K562 (cell line): ENCODE measurements at regions not wholly inside any gene's neighbourhood (a gene's known extent, or its start where the extent isn't known, plus 50 kb on each side); places are given as distances from the start of the nearest gene placed in this dataset.
"Not testable (repeated sequence)": the region's sequence is repeated elsewhere in the genome, so short reads cannot be mapped to it uniquely, and the experiment has no call there.

Experiments
- CHD1 ChIP-seq: fragments of 200-600 bp; sonication (generic); IDR thresholded peaks from one replicate; pipeline ENCODE4 v1.6.1; 2012; ENCODE audit warnings: mild to moderate bottlenecking, moderate library complexity, low read length, inconsistent platforms
- CREM ChIP-seq: IDR thresholded peaks from 2 replicates; pipeline ENCODE4 v1.6.1; 2014; ENCODE audit warnings: antibody characterized with exemption, low read depth
- MAZ ChIP-seq, 2 experiments: fragments of 450-650 bp in 1 of 2; sonication (generic) in 1 of 2; formaldehyde crosslinking; IDR thresholded peaks in 1 of 2; conservative IDR thresholded peaks in 1 of 2; 2 replicates each; pipeline versions ENCODE4 v1.4.0 to v1.5.0; 2020; ENCODE audit warnings: mild to moderate bottlenecking in 1 of 2, missing genetic modification reagents in 1 of 2
- MEF2D ChIP-seq: conservative IDR thresholded peaks from 2 replicates; pipeline ENCODE4 v1.6.1; 2016; ENCODE audit warnings: low read depth, missing genetic modification characterization, missing compliant biosample characterization
- NR3C1 ChIP-seq: sonication (generic); formaldehyde crosslinking; IDR thresholded peaks from 2 replicates; pipeline ENCODE4 v1.8.1; 2022; ENCODE audit warnings: missing genetic modification reagents
- NRF1 ChIP-seq, 2 experiments: fragments of 450-650 bp; IDR thresholded peaks in 1 of 2; conservative IDR thresholded peaks in 1 of 2; 2 replicates each; pipeline ENCODE4 v1.6.1; 2014; ENCODE audit warnings: mild to moderate bottlenecking in 2 of 2
- PCBP1 ChIP-seq: fragments of 200-400 bp; formaldehyde crosslinking; IDR thresholded peaks from 2 replicates; pipeline ENCODE4 v1.6.1; 2018; ENCODE audit warnings: mild to moderate bottlenecking, low read depth, low read length; ENCODE audit not compliant: poor library complexity, severe bottlenecking
- POLR2AphosphoS5 ChIP-seq: IDR thresholded peaks from 2 replicates; pipeline ENCODE4 v1.6.1; 2011; ENCODE audit warnings: mild to moderate bottlenecking, low read depth, low read length, moderate library complexity; ENCODE audit not compliant: control insufficient read depth, insufficient read depth
- SIN3A ChIP-seq, 2 experiments: fragments of 150-350 bp in 1 of 2; IDR thresholded peaks; 2 replicates each; pipeline ENCODE4 v1.6.1; 2011 to 2016; ENCODE audit warnings: borderline replicate concordance in 2 of 2, low read depth in 2 of 2, low read length in 2 of 2, mild to moderate bottlenecking in 2 of 2, moderate library complexity in 2 of 2; ENCODE audit not compliant: control insufficient read depth in 1 of 2
- SP2 ChIP-seq: IDR thresholded peaks from 2 replicates; pipeline ENCODE4 v1.6.1; 2011; ENCODE audit warnings: mild to moderate bottlenecking, low read depth, low read length, moderate library complexity; ENCODE audit not compliant: poor library complexity, severe bottlenecking; ENCODE audit errors: extremely low read depth
- TOE1 ChIP-seq, 2 experiments: fragments of 450-650 bp in 1 of 2; sonication (generic) in 1 of 2; formaldehyde crosslinking in 1 of 2; IDR thresholded peaks; 2 replicates each; pipeline versions ENCODE4 v1.7.1 to v1.8.0; 2016 to 2022; ENCODE audit warnings: borderline replicate concordance in 2 of 2, mild to moderate bottlenecking in 2 of 2, antibody characterized with exemption in 1 of 2, inconsistent platforms in 1 of 2, low read depth in 1 of 2, missing genetic modification reagents in 1 of 2, moderate library complexity in 1 of 2
- TF ChIP-seq, protein P1 (sequence below): fragments of 450-650 bp; IDR thresholded peaks from 2 replicates; pipeline ENCODE4 v1.7.1; 2018; ENCODE audit warnings: mild to moderate bottlenecking, low read depth; ENCODE audit not compliant: partially characterized antibody
- TF ChIP-seq, protein P2 (sequence below), 3 experiments: IDR thresholded peaks in 2 of 3; conservative IDR thresholded peaks in 1 of 3; 2 replicates each; pipeline ENCODE4 v1.5.1; 2011 to 2012; ENCODE audit warnings: low read length in 3 of 3, mild to moderate bottlenecking in 3 of 3, control low read depth in 2 of 3, improper control_type of control experiment in 1 of 3, inconsistent platforms in 1 of 3, low read depth in 1 of 3, mixed read lengths in 1 of 3, moderate library complexity in 1 of 3; ENCODE audit not compliant: insufficient read depth in 2 of 3

DNA sequence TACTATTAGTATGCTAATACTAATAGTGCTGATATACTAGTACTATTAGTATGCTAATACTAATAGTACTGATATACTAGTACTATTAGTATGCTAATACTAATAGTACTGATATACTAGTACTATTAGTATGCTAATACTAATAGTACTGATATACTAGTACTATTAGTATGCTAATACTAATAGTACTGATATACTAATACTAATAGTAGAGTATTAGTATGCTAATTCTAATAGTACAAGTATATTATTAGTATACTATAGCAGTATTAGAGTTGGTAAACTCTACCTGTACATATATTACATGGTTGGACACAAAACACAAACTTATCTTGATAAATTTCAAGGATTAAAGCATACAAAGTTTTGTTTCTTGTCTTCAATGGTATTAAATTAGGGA lies 722.9 kb downstream of the TRHDE start:
- TF ChIP-seq MAZ (CRISPR knock-in tag; conservative IDR thresholded peaks at IDR 0.05 in 1 of 2, IDR thresholded peaks at IDR 0.05 in 1 of 2); SP2; POLR2AphosphoS5; PCBP1; TOE1 (IDR thresholded peaks at IDR 0.05; ENCODE audit: borderline replicate concordance); TOE1 (CRISPR knock-in tag; IDR thresholded peaks at IDR 0.05; ENCODE audit: borderline replicate concordance, low read depth); CHD1; NRF1 (conservative IDR thresholded peaks at IDR 0.05 in 1 of 2, IDR thresholded peaks at IDR 0.05 in 1 of 2); SIN3A (IDR thresholded peaks at IDR 0.05; ENCODE audit: borderline replicate concordance in 2 of 2, control insufficient read depth in 1 of 2, low read depth in 2 of 2, low read length in 2 of 2); CREM; MEF2D (tag); NR3C1 (CRISPR knock-in tag): not testable (repeated sequence)
- TF ChIP-seq, protein P1, sequence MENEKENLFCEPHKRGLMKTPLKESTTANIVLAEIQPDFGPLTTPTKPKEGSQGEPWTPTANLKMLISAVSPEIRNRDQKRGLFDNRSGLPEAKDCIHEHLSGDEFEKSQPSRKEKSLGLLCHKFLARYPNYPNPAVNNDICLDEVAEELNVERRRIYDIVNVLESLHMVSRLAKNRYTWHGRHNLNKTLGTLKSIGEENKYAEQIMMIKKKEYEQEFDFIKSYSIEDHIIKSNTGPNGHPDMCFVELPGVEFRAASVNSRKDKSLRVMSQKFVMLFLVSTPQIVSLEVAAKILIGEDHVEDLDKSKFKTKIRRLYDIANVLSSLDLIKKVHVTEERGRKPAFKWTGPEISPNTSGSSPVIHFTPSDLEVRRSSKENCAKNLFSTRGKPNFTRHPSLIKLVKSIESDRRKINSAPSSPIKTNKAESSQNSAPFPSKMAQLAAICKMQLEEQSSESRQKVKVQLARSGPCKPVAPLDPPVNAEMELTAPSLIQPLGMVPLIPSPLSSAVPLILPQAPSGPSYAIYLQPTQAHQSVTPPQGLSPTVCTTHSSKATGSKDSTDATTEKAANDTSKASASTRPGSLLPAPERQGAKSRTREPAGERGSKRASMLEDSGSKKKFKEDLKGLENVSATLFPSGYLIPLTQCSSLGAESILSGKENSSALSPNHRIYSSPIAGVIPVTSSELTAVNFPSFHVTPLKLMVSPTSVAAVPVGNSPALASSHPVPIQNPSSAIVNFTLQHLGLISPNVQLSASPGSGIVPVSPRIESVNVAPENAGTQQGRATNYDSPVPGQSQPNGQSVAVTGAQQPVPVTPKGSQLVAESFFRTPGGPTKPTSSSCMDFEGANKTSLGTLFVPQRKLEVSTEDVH = not testable (repeated sequence)
- TF ChIP-seq, protein P2, sequence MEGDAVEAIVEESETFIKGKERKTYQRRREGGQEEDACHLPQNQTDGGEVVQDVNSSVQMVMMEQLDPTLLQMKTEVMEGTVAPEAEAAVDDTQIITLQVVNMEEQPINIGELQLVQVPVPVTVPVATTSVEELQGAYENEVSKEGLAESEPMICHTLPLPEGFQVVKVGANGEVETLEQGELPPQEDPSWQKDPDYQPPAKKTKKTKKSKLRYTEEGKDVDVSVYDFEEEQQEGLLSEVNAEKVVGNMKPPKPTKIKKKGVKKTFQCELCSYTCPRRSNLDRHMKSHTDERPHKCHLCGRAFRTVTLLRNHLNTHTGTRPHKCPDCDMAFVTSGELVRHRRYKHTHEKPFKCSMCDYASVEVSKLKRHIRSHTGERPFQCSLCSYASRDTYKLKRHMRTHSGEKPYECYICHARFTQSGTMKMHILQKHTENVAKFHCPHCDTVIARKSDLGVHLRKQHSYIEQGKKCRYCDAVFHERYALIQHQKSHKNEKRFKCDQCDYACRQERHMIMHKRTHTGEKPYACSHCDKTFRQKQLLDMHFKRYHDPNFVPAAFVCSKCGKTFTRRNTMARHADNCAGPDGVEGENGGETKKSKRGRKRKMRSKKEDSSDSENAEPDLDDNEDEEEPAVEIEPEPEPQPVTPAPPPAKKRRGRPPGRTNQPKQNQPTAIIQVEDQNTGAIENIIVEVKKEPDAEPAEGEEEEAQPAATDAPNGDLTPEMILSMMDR (IDR thresholded peaks at IDR 0.05 in 2 of 3, conservative IDR thresholded peaks at IDR 0.05 in 1 of 3; ENCODE audit: insufficient read depth in 2 of 3, low read depth in 1 of 3, low read length in 3 of 3) = not testable (repeated sequence)
